Ovary (tissue), 3 donors: ENCODE measurements at regions not wholly inside any gene's neighbourhood (a gene's known extent, or its start where the extent isn't known, plus 50 kb on each side); places are given as distances from the start of the nearest gene placed in this dataset.

Experiments
- POLR2A ChIP-seq: fragments of 450-650 bp; IDR thresholded peaks from one replicate; pipeline ENCODE4 v1.6.1; 2017; ENCODE audit warnings: antibody characterized with exemption, mild to moderate bottlenecking, moderate library complexity
- TF ChIP-seq, protein P1 (sequence below), 3 donors: fragments of 450-650 bp in 2 of 3; fragments of 200-600 bp in 1 of 3; IDR thresholded peaks; one replicate each; pipeline versions ENCODE4 v1.5.1 to v1.8.0; 2016 to 2022; ENCODE audit warnings: antibody characterized with exemption in 3 of 3, mild to moderate bottlenecking in 1 of 3
- donor health status: DM: no; HTN: no; CAD: no.

DNA sequence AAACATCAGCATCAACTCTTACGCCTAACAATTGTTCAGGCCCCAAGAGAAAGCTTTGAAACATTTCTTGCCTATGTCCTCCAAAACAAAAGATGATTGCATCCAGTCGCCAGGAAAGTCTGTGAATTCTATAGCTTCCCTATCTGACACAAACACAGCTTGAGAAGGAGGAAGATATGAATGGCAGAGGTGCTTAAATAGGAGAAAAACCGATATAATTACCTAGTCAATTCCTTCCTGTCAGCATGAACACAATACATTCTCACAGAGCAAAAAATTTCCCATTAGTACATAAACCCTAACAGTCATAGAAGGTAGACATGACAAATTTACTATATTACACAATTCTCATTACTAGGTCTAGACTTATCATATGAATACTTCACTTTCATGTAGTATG lies 326.5 kb downstream of the CGGBP1 start:
- TF ChIP-seq, protein P1, sequence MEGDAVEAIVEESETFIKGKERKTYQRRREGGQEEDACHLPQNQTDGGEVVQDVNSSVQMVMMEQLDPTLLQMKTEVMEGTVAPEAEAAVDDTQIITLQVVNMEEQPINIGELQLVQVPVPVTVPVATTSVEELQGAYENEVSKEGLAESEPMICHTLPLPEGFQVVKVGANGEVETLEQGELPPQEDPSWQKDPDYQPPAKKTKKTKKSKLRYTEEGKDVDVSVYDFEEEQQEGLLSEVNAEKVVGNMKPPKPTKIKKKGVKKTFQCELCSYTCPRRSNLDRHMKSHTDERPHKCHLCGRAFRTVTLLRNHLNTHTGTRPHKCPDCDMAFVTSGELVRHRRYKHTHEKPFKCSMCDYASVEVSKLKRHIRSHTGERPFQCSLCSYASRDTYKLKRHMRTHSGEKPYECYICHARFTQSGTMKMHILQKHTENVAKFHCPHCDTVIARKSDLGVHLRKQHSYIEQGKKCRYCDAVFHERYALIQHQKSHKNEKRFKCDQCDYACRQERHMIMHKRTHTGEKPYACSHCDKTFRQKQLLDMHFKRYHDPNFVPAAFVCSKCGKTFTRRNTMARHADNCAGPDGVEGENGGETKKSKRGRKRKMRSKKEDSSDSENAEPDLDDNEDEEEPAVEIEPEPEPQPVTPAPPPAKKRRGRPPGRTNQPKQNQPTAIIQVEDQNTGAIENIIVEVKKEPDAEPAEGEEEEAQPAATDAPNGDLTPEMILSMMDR (IDR thresholded peaks at IDR 0.05), result no peak
- no peak for TF ChIP-seq POLR2A
